Subcutaneous abdominal adipose tissue (tissue), 5 donors: ENCODE measurements at regions not wholly inside any gene's neighbourhood (a gene's known extent, or its start where the extent isn't known, plus 50 kb on each side); places are given as distances from the start of the nearest gene placed in this dataset.
"Not testable (repeated sequence)": the region's sequence is repeated elsewhere in the genome, so short reads cannot be mapped to it uniquely, and the experiment has no call there.

Source experiments
- H3K27ac ChIP-seq: one replicate; pipeline ENCODE4 v1.7.0; 2013; ENCODE audit warnings: low read depth, mild to moderate bottlenecking, inconsistent platforms, low read length, moderate library complexity
- H3K27me3 ChIP-seq, 5 donors: one replicate each; pipeline ENCODE4 v1.7.0; 2013; ENCODE audit warnings: low read length in 5 of 5, inconsistent platforms in 1 of 5; ENCODE audit not compliant: control insufficient read depth in 5 of 5, insufficient read depth in 4 of 5
- H3K36me3 ChIP-seq, 5 donors: one replicate each; pipeline ENCODE4 v1.7.0; 2013; ENCODE audit warnings: low read length in 5 of 5; ENCODE audit not compliant: control insufficient read depth in 5 of 5, insufficient read depth in 5 of 5
- H3K4me1 ChIP-seq, 5 donors: one replicate each; pipeline ENCODE4 v1.7.0; 2013; ENCODE audit warnings: low read length in 5 of 5, mild to moderate bottlenecking in 3 of 5, moderate library complexity in 1 of 5; ENCODE audit not compliant: control insufficient read depth in 5 of 5, insufficient read depth in 5 of 5
- H3K4me3 ChIP-seq, 5 donors: one replicate each; pipeline ENCODE4 v1.7.0; 2013; ENCODE audit warnings: low read length in 5 of 5, low read depth in 1 of 5
- H3K9ac ChIP-seq, 5 donors: one replicate each; pipeline ENCODE4 v1.7.0; 2013; ENCODE audit warnings: low read length in 5 of 5, mild to moderate bottlenecking in 4 of 5, moderate library complexity in 3 of 5
- H3K9me3 ChIP-seq, 5 donors: one replicate each; pipeline ENCODE4 v1.7.0; 2013; ENCODE audit warnings: low read length in 5 of 5; ENCODE audit not compliant: control insufficient read depth in 5 of 5
- donor health status: healthy.
- donor health status: healthy.
- donor health status: healthy.
- donor health status: healthy.
- donor health status: healthy.

DNA sequence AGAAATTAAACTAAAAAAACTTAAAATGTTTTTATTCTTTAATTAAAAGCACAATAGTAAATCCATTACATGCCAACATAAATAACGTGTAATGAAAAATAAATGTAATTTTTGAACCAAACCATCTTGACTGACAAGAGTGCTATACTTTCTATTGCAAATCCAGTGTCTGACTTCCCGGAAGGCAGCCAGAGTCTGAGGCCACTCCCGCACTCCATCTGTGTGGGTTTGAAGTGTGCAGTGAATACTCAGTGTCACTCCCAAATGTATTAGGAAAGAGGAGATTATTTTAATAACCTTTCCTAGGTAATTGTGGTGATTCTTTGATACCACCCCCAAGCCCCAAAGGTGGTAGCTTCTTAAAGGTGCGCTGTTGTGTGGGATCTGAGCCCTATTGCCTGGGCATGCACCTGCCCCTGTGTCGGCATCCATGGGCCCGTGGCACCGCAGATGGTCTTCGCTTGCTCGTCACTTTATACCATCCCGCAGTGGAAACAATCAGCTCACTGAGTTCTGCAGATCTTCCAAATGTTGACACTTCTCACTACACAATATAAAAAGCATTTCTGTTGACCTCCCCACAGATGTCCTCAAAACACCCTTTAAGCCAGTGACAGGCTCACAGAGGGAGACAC lies 391.2 kb downstream of the THBS2 start:
- H3K27ac ChIP-seq: no peak overlapping the region
- no peaks in the 10 kb centered on the region for H3K36me3 ChIP-seq
- H3K9me3 ChIP-seq: peaks cover 0 to 2% (median 0%) of the 10 kb centered on the region in 5 donors

DNA sequence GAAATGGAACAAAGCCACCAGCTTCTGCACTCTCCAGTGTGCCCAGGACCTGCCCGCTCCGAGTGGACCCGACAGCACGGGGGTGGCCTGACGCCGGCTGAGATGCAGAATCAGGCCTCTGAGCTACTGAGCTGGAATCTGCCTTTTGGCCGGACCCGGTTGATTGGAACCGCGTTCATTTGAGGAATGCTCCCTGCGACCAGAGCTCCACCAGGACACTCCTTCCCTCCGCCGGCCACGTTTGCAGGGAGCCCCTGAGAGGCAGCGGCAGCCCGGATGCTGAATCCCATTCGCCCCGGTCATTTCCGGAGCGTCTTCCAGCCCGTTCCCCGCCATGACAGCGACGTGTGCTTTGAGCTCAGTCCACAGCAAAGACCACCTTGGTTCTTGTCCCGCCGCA lies 392.7 kb downstream of the THBS2 start:
- Histone ChIP-seq H3K27ac (no peak overlapping the region), H3K4me1 (no peaks in the 10 kb centered on the region), H3K9me3 (peaks cover 0 to 2% (median 0%) of the 10 kb centered on the region in 5 donors), H3K36me3 (no peaks in the 10 kb centered on the region), H3K9ac (no peak overlapping the region), H3K4me3 (no peak overlapping the region), H3K27me3 (peaks cover 0 to 2% (median 0%) of the 10 kb centered on the region in 5 donors)

More for the DNA sequence above, 391.2 kb downstream of the THBS2 start:
- H3K4me3 ChIP-seq: no peak overlapping the region
- H3K9ac ChIP-seq: no peak overlapping the region
- H3K27me3 ChIP-seq: peaks cover 0 to 2% (median 0%) of the 10 kb centered on the region in 5 donors
- H3K4me1 ChIP-seq: no peaks in the 10 kb centered on the region

DNA sequence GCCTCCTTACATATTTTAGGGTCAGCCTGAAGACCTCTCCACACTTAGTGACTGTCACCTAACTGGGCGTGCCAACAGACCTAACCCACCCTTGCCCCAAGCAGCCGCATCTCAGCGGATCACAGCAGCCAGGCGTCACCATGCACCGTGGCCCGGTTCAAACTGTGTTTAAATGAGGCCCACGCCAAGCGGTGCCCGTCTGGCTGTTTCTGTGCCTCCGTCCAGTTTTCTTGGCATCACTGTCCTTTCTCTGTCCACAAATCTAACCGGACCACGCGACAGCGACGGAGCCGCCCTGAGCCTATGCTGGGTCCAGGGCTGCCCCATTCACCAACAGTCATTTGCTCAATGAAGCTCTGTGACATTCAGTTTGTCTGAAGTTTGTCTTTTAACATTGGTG lies 393.3 kb downstream of the THBS2 start:
- Histone ChIP-seq H3K27me3 (peaks cover 0 to 2% (median 0%) of the 10 kb centered on the region in 5 donors), H3K9me3 (peaks cover 0 to 2% (median 0%) of the 10 kb centered on the region in 5 donors), H3K27ac (no peak overlapping the region), H3K4me3 (no peak overlapping the region), H3K36me3 (no peaks in the 10 kb centered on the region), H3K9ac (no peak overlapping the region), H3K4me1 (no peaks in the 10 kb centered on the region)

DNA sequence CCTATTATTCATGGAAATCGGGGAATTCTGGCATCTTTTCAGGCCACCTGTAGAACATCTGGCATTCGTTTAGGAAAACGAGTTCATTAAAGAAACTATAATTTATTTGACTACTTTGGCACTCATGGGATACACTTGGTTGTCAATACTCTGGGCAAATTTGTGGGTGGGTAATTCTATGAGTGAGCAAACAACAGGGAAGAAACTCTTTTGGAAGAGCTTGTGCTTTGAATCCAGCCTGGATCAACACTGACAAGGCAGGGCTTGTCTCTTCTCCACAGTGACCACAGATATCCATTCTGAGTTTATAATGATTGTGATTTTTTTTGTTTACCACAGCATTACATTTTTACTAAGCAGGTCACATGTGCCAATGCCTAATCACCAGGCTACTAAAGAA lies 394.7 kb downstream of the THBS2 start:
- Histone ChIP-seq H3K4me3 (no peak overlapping the region), H3K27me3 (peaks cover 0 to 2% (median 0%) of the 10 kb centered on the region in 5 donors), H3K9me3 (peaks cover 0 to 2% (median 0%) of the 10 kb centered on the region in 5 donors), H3K36me3 (no peaks in the 10 kb centered on the region), H3K4me1 (no peaks in the 10 kb centered on the region), H3K27ac (no peak overlapping the region), H3K9ac (no peak overlapping the region)

DNA sequence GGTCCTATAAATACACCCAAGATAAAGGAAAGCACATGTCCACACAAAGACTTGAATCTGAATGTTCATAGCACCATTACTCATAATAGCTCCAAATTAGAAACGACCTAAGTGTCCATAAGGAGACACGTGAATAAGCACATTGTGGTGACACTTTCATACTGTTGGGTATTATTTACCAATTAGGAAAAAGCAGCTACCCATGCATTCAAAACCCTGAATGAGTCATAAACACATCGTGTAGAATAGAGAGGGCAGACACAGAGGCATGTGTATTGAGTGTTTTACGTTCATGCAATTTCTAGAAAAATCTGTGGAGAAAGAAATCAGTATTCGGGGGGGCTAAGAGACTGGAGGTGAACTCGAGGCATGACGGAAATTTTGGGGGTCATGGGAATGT lies 396.7 kb downstream of the THBS2 start:
- Histone ChIP-seq H3K9ac (no peak overlapping the region), H3K36me3 (no peaks in the 10 kb centered on the region), H3K27me3 (peaks cover 0 to 2% (median 0%) of the 10 kb centered on the region in 5 donors), H3K27ac (no peak overlapping the region), H3K9me3 (peaks cover 0 to 2% (median 0%) of the 10 kb centered on the region in 5 donors), H3K4me1 (peaks cover 0 to 7% (median 5%) of the 10 kb centered on the region in 5 donors), H3K4me3 (no peak overlapping the region)

DNA sequence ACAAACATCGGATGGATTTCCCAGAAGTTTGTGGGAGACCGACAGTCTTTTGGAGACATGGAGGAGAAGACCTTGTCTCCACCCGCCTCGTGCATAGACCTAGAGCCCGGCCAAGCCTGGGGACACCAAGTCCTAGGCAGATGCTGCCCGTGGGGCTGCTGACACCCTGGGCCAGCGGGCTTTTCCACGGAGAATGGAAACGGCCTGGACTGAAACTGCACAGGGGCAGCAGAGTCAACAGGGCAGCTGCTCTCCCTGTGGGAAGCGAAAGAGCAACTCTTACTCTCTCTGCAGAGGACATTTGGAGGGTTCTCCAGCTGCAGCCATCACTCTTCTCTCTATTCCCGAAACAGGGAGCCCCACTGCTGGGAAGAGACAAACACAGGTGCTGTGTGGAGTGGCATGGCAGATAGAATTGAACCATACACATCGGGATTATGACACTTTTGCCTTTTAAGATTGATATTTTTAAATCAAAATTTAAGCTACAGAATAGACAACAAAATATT lies 401.2 kb downstream of the THBS2 start:
- H3K4me1 ChIP-seq: peaks cover 0 to 7% (median 7%) of the 10 kb centered on the region in 5 donors
- H3K36me3 ChIP-seq: no peaks in the 10 kb centered on the region
- H3K4me3 ChIP-seq: peak overlapping the region; percentile 47 to 68 (median 55)
- H3K27ac ChIP-seq: peak overlapping the region; percentile 9
- H3K9me3 ChIP-seq: no peaks in the 10 kb centered on the region
- peak overlapping the region in 2 of 5 donors; percentile 35 to 59 for H3K9ac ChIP-seq
- no peaks in the 10 kb centered on the region for H3K27me3 ChIP-seq

DNA sequence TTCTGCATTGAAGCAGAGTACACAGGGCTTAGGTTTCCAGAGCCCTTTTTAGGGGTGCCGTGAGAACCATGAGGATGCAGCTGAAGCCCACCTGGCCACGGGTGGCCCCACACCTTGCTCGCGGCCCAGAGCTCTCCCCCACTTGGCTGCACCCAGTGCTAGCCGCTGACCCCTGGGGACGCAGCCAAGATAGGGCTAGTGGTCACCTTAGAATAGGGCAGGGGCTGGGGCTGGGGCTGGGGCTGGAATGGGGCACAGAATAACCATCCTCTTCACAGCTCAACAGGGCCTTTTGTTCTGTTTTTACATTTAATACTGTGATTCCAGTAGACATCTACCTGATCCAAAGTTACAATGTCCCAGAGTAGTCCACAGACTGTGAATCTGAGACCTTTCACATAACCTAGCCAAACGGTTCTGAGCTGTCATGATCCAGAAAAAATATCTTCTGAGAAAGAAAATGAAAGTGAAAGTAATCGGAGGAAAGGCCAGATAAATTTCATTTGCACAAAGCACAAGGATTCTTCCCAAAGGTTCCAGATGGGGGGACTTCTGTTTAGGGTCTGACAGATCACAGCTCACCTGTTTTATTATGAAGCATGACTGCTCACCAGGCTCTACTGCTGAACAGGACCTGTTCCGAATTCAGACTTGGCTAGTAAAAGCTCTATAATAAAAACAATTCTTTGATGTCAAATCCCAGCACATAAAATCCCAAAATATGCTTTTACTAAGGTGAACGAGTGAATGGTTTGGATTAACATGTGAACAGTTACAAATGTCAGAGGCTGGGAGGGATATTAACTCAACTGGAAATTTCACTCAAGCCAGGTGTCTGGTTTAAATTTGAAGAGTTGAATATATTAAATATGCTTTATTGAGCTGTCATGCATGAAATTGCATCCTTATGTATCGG lies 401.9 kb downstream of the THBS2 start:
- H3K9me3 ChIP-seq: no peaks in the 10 kb centered on the region
- peak overlapping the region; percentile 47 to 68 (median 55) for H3K4me3 ChIP-seq
- H3K27ac ChIP-seq: peak overlapping the region; percentile 9
- H3K4me1 ChIP-seq: peaks cover 0 to 7% (median 7%) of the 10 kb centered on the region in 5 donors
- H3K36me3 ChIP-seq: no peaks in the 10 kb centered on the region
- H3K9ac ChIP-seq: peak overlapping the region in 4 of 5 donors; percentile 21 to 59 (median 46)
- no peaks in the 10 kb centered on the region for H3K27me3 ChIP-seq

DNA sequence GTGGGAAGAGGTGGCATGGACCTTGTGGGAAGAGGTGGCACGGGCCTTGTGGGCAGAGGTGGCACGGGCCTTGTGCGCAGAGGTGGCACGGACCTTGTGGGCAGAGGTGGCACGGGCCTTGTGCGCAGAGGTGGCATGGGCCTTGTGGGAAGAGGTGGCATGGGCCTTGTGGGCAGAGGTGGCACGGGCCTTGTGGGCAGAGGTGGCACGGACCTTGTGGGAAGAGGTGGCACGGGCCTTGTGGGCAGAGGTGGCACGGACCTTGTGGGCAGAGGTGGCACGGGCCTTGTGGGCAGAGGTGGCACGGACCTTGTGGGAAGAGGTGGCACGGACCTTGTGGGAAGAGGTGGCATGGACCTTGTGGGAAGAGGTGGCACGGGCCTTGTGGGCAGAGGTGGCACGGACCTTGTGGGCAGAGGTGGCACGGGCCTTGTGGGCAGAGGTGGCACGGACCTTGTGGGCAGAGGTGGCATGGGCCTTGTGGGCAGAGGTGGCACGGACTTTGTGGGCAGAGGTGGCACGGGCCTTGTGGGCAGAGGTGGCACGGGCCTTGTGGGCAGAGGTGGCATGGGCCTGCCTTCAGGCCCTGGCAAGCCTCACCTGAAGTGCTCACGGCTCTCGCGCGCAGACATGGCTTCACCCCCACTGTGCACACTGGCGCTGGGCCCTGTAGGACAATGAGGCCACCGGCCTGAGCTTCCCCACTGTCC lies 403.5 kb downstream of the THBS2 start:
- H3K27me3 ChIP-seq, H3K4me1 ChIP-seq, H3K4me3 ChIP-seq, H3K9me3 ChIP-seq, H3K9ac ChIP-seq, H3K27ac ChIP-seq, H3K36me3 ChIP-seq: not testable (repeated sequence)

DNA sequence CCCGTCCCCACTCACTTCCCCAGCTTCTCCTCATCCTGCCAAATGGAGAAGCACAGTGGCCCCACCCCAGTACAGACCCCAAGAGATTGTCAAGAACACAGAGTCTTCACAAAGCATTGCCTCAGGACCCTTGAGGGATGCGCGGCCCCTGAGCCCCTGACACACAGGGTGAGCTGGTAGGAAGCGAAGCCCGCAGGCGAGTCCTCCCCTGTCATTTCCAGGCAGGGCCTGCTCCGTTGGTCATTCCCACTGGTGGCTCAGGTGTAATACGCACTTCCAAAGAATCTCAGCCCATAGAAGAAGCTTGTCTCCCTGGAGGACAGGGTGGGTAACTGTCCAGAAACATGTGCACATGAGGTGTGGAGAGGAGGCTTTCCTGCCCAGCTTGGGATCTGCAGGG lies 404.2 kb downstream of the THBS2 start:
- H3K4me3 ChIP-seq: no peak overlapping the region
- no peak overlapping the region for H3K27ac ChIP-seq
- H3K27me3 ChIP-seq: no peaks in the 10 kb centered on the region
- H3K9me3 ChIP-seq: no peaks in the 10 kb centered on the region
- H3K9ac ChIP-seq: no peak overlapping the region
- peaks cover 0 to 7% (median 7%) of the 10 kb centered on the region in 5 donors for H3K4me1 ChIP-seq
- H3K36me3 ChIP-seq: no peaks in the 10 kb centered on the region
